CD4-positive, alpha-beta T cell (primary cell): ENCODE measurements at regions not wholly inside any gene's neighbourhood (a gene's known extent, or its start where the extent isn't known, plus 50 kb on each side); places are given as distances from the start of the nearest gene placed in this dataset.
A peak's percentile ranks its signal among the peaks of the same experiment; 100 is the strongest.

Experiments used
- ATAC-seq: fragments of 200-7000 bp; cut with Tn5 transposase; one replicate; pipeline ENCODE4 v1.10.0; 2022; ENCODE audit warnings: mild to moderate bottlenecking; ENCODE audit not compliant: poor library complexity
- CTCF ChIA-PET: fragments of 350-600 bp; sonication (Branson Sonifier 250); formaldehyde crosslinking; loops from one replicate; lab custom pipeline; 2021; ENCODE audit warnings: antibody characterized with exemption, inconsistent platforms; lab: Charles Lee
- POLR2A ChIA-PET: fragments of 350-600 bp; sonication (Branson Sonifier 250); formaldehyde crosslinking; loops from one replicate; lab custom pipeline; 2021; ENCODE audit warnings: antibody characterized with exemption, inconsistent platforms; lab: Charles Lee
- DNase-seq, 14 experiments: peaks; one replicate each; pipeline ENCODE4 v3.0.0-alpha.2; 2013 to 2020; ENCODE audit warnings: mixed read lengths in 2 of 14
- H3K27ac ChIP-seq, 2 donors: one replicate each; pipeline versions ENCODE4 v1.5.1 to v1.7.0; 2013; ENCODE audit warnings: low read length in 2 of 2, low read depth in 1 of 2, mild to moderate bottlenecking in 1 of 2
- H3K27me3 ChIP-seq, 2 experiments: 1 replicate in 1 of 2; 2 replicates in 1 of 2; pipeline versions ENCODE4 v1.6.1 to v1.7.0; 2013; ENCODE audit warnings: low read length in 2 of 2, control low read depth in 1 of 2, mild to moderate bottlenecking in 1 of 2, moderate library complexity in 1 of 2; ENCODE audit not compliant: insufficient read depth in 2 of 2, control insufficient read depth in 1 of 2
- H3K36me3 ChIP-seq: one replicate; pipeline ENCODE4 v1.6.1; 2013; ENCODE audit warnings: low read length, control low read depth; ENCODE audit not compliant: insufficient read depth
- H3K4me1 ChIP-seq: one replicate; pipeline ENCODE4 v1.6.1; 2013; ENCODE audit warnings: low read length, control low read depth; ENCODE audit not compliant: insufficient read depth
- H3K4me3 ChIP-seq: one replicate; pipeline ENCODE4 v1.5.1; 2013; ENCODE audit warnings: mild to moderate bottlenecking, low read length, moderate library complexity
- H3K9me3 ChIP-seq, 2 experiments: 1 replicate in 1 of 2; 2 replicates in 1 of 2; pipeline versions ENCODE4 v1.6.1 to v1.7.0; 2013; ENCODE audit warnings: low read length in 2 of 2, mild to moderate bottlenecking in 2 of 2, control low read depth in 1 of 2, moderate library complexity in 1 of 2; ENCODE audit not compliant: control insufficient read depth in 1 of 2, insufficient read depth in 1 of 2
- H3K27ac Mint-ChIP-seq: one replicate; pipeline ENCODE4 v1.8.0; 2020; ENCODE audit warnings: mixed read lengths
- H3K27me3 Mint-ChIP-seq: one replicate; pipeline ENCODE4 v1.8.0; 2021; ENCODE audit warnings: mixed read lengths
- H3K36me3 Mint-ChIP-seq: one replicate; pipeline ENCODE4 v1.8.0; 2021; ENCODE audit warnings: low read depth, mixed read lengths
- H3K4me1 Mint-ChIP-seq: one replicate; pipeline ENCODE4 v1.8.0; 2021; ENCODE audit warnings: low read depth, mixed read lengths
- H3K4me3 Mint-ChIP-seq: one replicate; pipeline ENCODE4 v1.8.0; 2020; ENCODE audit warnings: mild to moderate bottlenecking, mixed read lengths
- H3K9me3 Mint-ChIP-seq: one replicate; pipeline ENCODE4 v1.8.0; 2020; ENCODE audit warnings: mixed read lengths
- intact Hi-C, 2 experiments: fragments of 100-400 bp; cut with DNase I in 1 of 2; cut with micrococcal nuclease in 1 of 2; formaldehyde crosslinking; loops; one replicate each; pipeline versions ENCODE4 v1.15.1 to v1.9.0; 2023 to 2025; cut with DNase I, micrococcal nuclease
- TF ChIP-seq, protein P1 (sequence below): fragments of 200-600 bp; IDR thresholded peaks from one replicate; pipeline ENCODE4 v1.8.0; 2022; ENCODE audit warnings: antibody characterized with exemption, mild to moderate bottlenecking

- intact Hi-C loops = no loop called here
- DNase-seq (no peak), ATAC-seq (no peak)
- no peaks in the 10 kb centered on the region for H3K4me1 Mint-ChIP-seq
- no peaks in the 10 kb centered on the region for H3K9me3 Mint-ChIP-seq
- Histone ChIP-seq H3K4me1 (no peaks in the 10 kb centered on the region), H3K27me3 (no peaks in the 10 kb centered on the region), H3K4me3 (no peak overlapping the region), H3K36me3 (no peaks in the 10 kb centered on the region), H3K27ac (no peak overlapping the region), H3K9me3 (no peaks in the 10 kb centered on the region)
- H3K27ac Mint-ChIP-seq = no peak overlapping the region
- TF ChIP-seq, protein P1, sequence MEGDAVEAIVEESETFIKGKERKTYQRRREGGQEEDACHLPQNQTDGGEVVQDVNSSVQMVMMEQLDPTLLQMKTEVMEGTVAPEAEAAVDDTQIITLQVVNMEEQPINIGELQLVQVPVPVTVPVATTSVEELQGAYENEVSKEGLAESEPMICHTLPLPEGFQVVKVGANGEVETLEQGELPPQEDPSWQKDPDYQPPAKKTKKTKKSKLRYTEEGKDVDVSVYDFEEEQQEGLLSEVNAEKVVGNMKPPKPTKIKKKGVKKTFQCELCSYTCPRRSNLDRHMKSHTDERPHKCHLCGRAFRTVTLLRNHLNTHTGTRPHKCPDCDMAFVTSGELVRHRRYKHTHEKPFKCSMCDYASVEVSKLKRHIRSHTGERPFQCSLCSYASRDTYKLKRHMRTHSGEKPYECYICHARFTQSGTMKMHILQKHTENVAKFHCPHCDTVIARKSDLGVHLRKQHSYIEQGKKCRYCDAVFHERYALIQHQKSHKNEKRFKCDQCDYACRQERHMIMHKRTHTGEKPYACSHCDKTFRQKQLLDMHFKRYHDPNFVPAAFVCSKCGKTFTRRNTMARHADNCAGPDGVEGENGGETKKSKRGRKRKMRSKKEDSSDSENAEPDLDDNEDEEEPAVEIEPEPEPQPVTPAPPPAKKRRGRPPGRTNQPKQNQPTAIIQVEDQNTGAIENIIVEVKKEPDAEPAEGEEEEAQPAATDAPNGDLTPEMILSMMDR = no peak
- H3K27me3 Mint-ChIP-seq = no peaks in the 10 kb centered on the region
- POLR2A ChIA-PET = no interaction called here
- CTCF ChIA-PET = interaction anchor here (0.5 kb wide), 1 partner anchor 34 kb away, joined by 3 read pairs; no protein-coding TSS in a partner anchor
- no peaks in the 10 kb centered on the region for H3K36me3 Mint-ChIP-seq
- no peak overlapping the region for H3K4me3 Mint-ChIP-seq
These were observed 170.6 kb upstream of the FAM9B start for GRCh38 chrX:9204560-9204959.

DNA sequence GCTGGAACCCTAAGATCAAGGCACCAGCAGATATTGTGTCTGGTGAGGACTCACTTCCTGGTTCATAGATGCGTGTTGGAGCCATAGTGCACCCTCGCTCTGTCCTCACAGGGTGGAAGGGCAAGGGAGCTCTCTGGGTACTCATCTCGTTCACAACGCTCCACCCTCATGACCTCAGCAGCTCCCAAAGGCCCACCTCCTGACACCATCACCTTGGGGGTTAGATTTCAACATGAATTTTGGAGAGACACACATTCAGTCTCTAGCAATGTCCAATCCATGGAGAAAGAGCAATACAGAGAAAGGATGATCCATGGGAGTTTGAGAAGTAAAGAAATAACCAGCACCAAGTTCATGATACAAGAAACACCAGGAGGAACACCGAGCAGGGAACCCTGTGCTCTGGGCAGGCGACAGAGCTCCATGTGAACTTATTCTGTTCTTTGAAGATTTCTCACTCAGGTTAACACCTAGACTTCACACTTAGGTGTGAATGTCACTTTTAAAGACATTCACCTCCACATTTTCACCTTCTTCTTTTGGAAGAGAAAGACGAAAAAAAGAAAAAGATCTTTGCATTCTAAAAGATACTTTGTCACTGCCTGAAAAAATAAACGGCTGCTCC is 171.8 kb upstream of the FAM9B start:
- Mint-ChIP-seq H3K9me3 (no peaks in the 10 kb centered on the region), H3K4me3 (no peak overlapping the region), H3K36me3 (no peaks in the 10 kb centered on the region), H3K27me3 (no peaks in the 10 kb centered on the region), H3K27ac (no peak overlapping the region), H3K4me1 (no peaks in the 10 kb centered on the region)
- ChIA-PET CTCF (no interaction called here), POLR2A (no interaction called here)
- TF ChIP-seq, protein P1 = no peak
- no peaks in the 10 kb centered on the region for H3K9me3 ChIP-seq
- intact Hi-C loops = no loop called here
- no peaks in the 10 kb centered on the region for H3K4me1 ChIP-seq
- H3K27ac ChIP-seq = no peak overlapping the region
- H3K4me3 ChIP-seq = no peak overlapping the region
- H3K27me3 ChIP-seq = no peaks in the 10 kb centered on the region
- no peak for ATAC-seq
- no peaks in the 10 kb centered on the region for H3K36me3 ChIP-seq
- peak in 1 of 14 experiments; percentile 31 for DNase-seq

- no peak overlapping the region for H3K4me3 Mint-ChIP-seq
- no peaks in the 10 kb centered on the region for H3K9me3 ChIP-seq
- H3K36me3 ChIP-seq = no peaks in the 10 kb centered on the region
- no peak overlapping the region for H3K27ac ChIP-seq
- no peak overlapping the region for H3K4me3 ChIP-seq
- POLR2A ChIA-PET = interaction anchor here (0.6 to 1.1 kb wide), 2 partner anchors 10 to 141 kb away, joined by 3 read pairs; no protein-coding TSS in a partner anchor
- H3K4me1 Mint-ChIP-seq = no peaks in the 10 kb centered on the region
- intact Hi-C loops = no loop called here
- CTCF ChIA-PET = no interaction called here
- H3K27me3 Mint-ChIP-seq = no peaks in the 10 kb centered on the region
- H3K27me3 ChIP-seq = no peaks in the 10 kb centered on the region
- no peaks in the 10 kb centered on the region for H3K9me3 Mint-ChIP-seq
- ATAC-seq (no peak), DNase-seq (no peak)
- H3K36me3 Mint-ChIP-seq = no peaks in the 10 kb centered on the region
- TF ChIP-seq, protein P1 = no peak
- no peak overlapping the region for H3K27ac Mint-ChIP-seq
- no peaks in the 10 kb centered on the region for H3K4me1 ChIP-seq
These were observed 173.2 kb upstream of the FAM9B start for GRCh38 chrX:9207142-9207541.
